ENCODE measurements at regions not wholly inside any gene's neighbourhood (a gene's known extent, or its start where the extent isn't known, plus 50 kb on each side); places are given as distances from the start of the nearest gene placed in this dataset.

- SMC1A ChIA-PET (ENCODE audit: uncharacterized antibody, unreplicated experiment): no interaction called here
- Histone ChIP-seq H3K27me3 (replicated peaks in 1 of 2; ENCODE audit: control insufficient read depth in 2 of 2, insufficient read depth in 2 of 2, low read length in 1 of 2) (no peaks in the 10 kb centered on the region), H3K4me1 (ENCODE audit: control insufficient read depth, insufficient read depth, low read length) (no peaks in the 10 kb centered on the region), H3K9ac (ENCODE audit: control insufficient read depth, insufficient read depth, low read length) (no peak overlapping the region), H3K4me3 (no peak overlapping the region), H3K4me2 (ENCODE audit: control insufficient read depth, insufficient read depth) (no peak overlapping the region), H3K79me2 (ENCODE audit: control insufficient read depth, insufficient read depth, low read length) (no peaks in the 10 kb centered on the region), H2AFZ (ENCODE audit: control insufficient read depth, low read depth, low read length) (no peak overlapping the region), H3K9me3 (replicated peaks; ENCODE audit: control insufficient read depth, insufficient read depth, low read length) (no peaks in the 10 kb centered on the region), H3K27ac (ENCODE audit: control insufficient read depth, insufficient read depth) (no peak overlapping the region), H4K20me1 (ENCODE audit: control insufficient read depth, insufficient read depth) (no peaks in the 10 kb centered on the region), H3K36me3 (ENCODE audit: control insufficient read depth in 2 of 2, insufficient read depth in 2 of 2, low read length in 1 of 2) (no peaks in the 10 kb centered on the region)
- FAIRE-seq: no peak
- WGBS (ENCODE audit: insufficient coverage, insufficient replicate concordance, low lambda C conversion rate, missing lambda C conversion rate): 0% methylated on average over 1 of the region's 1 CpG
- intact Hi-C loops (cut with micrococcal nuclease; ENCODE audit: unreplicated experiment) (no loop called here), in situ Hi-C loops (cut with MboI) (no loop called here)
- ATAC-seq: no peak
- CTCF ChIA-PET: interaction anchor here (1.4 kb wide), 1 partner anchor 8 kb away, joined by 4 read pairs; no protein-coding TSS in a partner anchor
- BruUV-seq (replicated peaks): no TSS peak
- RAD21 ChIA-PET (ENCODE audit: unreplicated experiment): no interaction called here
- DNase-seq (ENCODE audit: low read depth, low spot score): no peak
- no peak for TF ChIP-seq JUND (IDR thresholded peaks at IDR 0.05; ENCODE audit: low read depth, low read length)
- TF ChIP-seq MTA3 (IDR thresholded peaks at IDR 0.05; ENCODE audit: borderline replicate concordance, low read length): no peak
- no peak for TF ChIP-seq TAF1 (IDR thresholded peaks at IDR 0.05; ENCODE audit: borderline replicate concordance, low read depth, low read length)
- TF ChIP-seq POU2F2 (IDR thresholded peaks at IDR 0.05; ENCODE audit: borderline replicate concordance, low read depth, low read length): no peak
- no peak for TF ChIP-seq PML (IDR thresholded peaks at IDR 0.05; ENCODE audit: low read length)
- POLR2A ChIA-PET: no interaction called here
Observed at GRCh38 chr16:60818465-60818864, 1217.8 kb downstream of the CDH8 start.

- no peaks in the 10 kb centered on the region for H3K36me3 ChIP-seq (ENCODE audit: control insufficient read depth in 2 of 2, insufficient read depth in 2 of 2, low read length in 1 of 2)
- RAD21 ChIA-PET (ENCODE audit: unreplicated experiment): no interaction called here
- no peaks in the 10 kb centered on the region for H3K4me1 ChIP-seq (ENCODE audit: control insufficient read depth, insufficient read depth, low read length)
- no TSS peak for BruUV-seq (replicated peaks)
- H3K27ac ChIP-seq (ENCODE audit: control insufficient read depth, insufficient read depth): no peak overlapping the region
- intact Hi-C loops (cut with micrococcal nuclease; ENCODE audit: unreplicated experiment) (no loop called here), in situ Hi-C loops (cut with MboI) (no loop called here)
- 50% methylated on average over 1 of the region's 1 CpG for WGBS (ENCODE audit: insufficient coverage, insufficient replicate concordance, low lambda C conversion rate, missing lambda C conversion rate)
- no peak overlapping the region for H3K9ac ChIP-seq (ENCODE audit: control insufficient read depth, insufficient read depth, low read length)
- no peak overlapping the region for H3K4me2 ChIP-seq (ENCODE audit: control insufficient read depth, insufficient read depth)
- CTCF ChIA-PET: no interaction called here
- H3K27me3 ChIP-seq (replicated peaks in 1 of 2; ENCODE audit: control insufficient read depth in 2 of 2, insufficient read depth in 2 of 2, low read length in 1 of 2): no peaks in the 10 kb centered on the region
- ATAC-seq (no peak), DNase-seq (ENCODE audit: low read depth, low spot score) (no peak), FAIRE-seq (no peak)
- no peaks in the 10 kb centered on the region for H3K9me3 ChIP-seq (replicated peaks; ENCODE audit: control insufficient read depth, insufficient read depth, low read length)
- no peaks in the 10 kb centered on the region for H3K79me2 ChIP-seq (ENCODE audit: control insufficient read depth, insufficient read depth, low read length)
- SMC1A ChIA-PET (ENCODE audit: uncharacterized antibody, unreplicated experiment): no interaction called here
- no peak overlapping the region for H2AFZ ChIP-seq (ENCODE audit: control insufficient read depth, low read depth, low read length)
- H3K4me3 ChIP-seq: no peak overlapping the region
- TF ChIP-seq BCLAF1 (IDR thresholded peaks at IDR 0.05) (no peak), KLF5 (IDR thresholded peaks at IDR 0.05; ENCODE audit: partially characterized antibody) (no peak), RELB (IDR thresholded peaks at IDR 0.05; ENCODE audit: low read depth) (no peak), MTA3 (IDR thresholded peaks at IDR 0.05; ENCODE audit: borderline replicate concordance, low read length) (no peak), ATF3 (IDR thresholded peaks at IDR 0.05; ENCODE audit: borderline replicate concordance, extremely low read depth, low read depth, low read length) (no peak), MEF2B (IDR thresholded peaks at IDR 0.05; ENCODE audit: partially characterized antibody, poor library complexity, severe bottlenecking) (no peak), POLR2AphosphoS5 (IDR thresholded peaks at IDR 0.05; ENCODE audit: low read length) (no peak), SMAD5 (IDR thresholded peaks at IDR 0.05; ENCODE audit: low read depth) (no peak), CHD1 (IDR thresholded peaks at IDR 0.05; ENCODE audit: low read depth, low read length) (no peak), SREBF1 (IDR thresholded peaks at IDR 0.05; ENCODE audit: low read length) (no peak), RCOR1 (conservative IDR thresholded peaks at IDR 0.05; ENCODE audit: low read depth, low read length) (no peak)
- H4K20me1 ChIP-seq (ENCODE audit: control insufficient read depth, insufficient read depth): no peaks in the 10 kb centered on the region
- POLR2A ChIA-PET: no interaction called here
Observed at GRCh38 chr16:60816461-60816860, 1219.8 kb downstream of the CDH8 start.
